NCI-H1092 (cell line): ENCODE measurements at regions not wholly inside any gene's neighbourhood (a gene's known extent, or its start where the extent isn't known, plus 50 kb on each side); places are given as distances from the start of the nearest gene placed in this dataset.

ENCODE experiments used
- DNase-seq: peaks from one replicate; lab custom pipeline; 2025; lab: John Stamatoyannopoulos, UW

DNA sequence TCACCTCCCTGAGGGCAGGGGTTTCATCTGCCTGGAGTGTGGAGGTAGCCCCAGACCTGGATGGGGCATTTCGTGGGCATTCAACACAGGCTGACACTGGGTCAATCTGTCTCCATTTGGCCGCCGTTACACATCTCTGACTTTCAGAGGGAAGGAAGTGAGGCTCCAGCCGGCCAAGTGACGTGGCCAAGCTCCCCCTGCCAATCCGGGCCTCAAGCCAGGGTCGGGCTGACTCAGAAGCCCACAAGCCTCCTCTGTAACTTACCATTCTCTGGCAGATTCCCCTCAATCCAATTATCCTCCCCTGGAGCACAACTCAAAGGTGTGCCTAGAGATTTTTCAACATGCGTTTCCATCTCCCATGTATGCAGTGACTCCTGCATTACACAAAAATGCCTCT, 227.6 kb downstream of the KLF13 start:
- no peak for DNase-seq

DNA sequence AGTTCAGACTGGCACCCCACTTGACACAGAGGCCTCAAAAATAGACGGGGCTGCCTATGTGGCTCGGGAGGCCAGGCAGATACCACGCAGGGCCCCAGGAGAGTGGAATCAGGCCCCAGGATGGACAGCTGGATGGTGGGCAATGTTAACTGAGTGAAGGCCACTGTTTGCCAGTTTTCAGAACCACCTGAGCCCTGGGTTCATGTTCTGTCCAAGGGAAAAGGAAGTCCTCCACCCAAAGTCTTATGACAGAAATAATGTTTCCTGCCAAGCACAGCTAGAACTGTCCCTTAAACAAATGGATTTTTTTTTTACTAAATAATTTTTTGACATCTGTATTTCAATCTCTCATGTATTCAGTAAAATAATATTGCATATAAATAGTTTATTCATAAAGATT, 228.4 kb downstream of the KLF13 start:
- no peak for DNase-seq

DNA sequence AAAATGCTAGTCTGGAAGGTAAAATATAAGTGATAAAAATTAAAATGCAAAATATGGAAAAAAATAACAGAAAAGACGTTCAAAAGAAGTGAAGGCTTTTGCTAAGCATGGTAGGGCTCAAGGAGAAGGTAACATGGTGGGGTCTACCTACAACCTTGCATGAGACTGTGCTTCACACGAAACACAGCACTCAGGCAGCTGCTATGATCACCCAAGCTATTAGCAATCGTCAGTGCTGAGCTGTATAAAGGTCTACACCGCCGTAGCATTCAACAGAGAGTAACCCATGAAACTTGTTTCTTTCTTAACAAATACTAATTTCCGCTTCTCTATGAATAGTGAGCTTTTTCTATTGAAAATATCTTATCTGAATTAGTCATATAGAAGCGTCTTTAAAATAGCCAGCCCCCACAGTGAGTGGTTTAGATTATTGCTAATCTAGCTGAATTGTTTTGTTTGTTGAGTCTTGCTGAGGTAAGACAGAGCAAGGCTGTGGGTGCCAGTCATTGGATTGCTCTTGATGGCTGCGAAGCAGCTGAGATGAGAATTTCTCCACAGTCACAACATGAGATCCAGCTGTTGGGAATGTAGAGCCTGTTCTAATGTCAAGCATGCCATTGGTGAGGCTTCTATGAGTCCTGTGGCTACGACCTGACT, 230.0 kb downstream of the KLF13 start:
- DNase-seq = no peak

DNA sequence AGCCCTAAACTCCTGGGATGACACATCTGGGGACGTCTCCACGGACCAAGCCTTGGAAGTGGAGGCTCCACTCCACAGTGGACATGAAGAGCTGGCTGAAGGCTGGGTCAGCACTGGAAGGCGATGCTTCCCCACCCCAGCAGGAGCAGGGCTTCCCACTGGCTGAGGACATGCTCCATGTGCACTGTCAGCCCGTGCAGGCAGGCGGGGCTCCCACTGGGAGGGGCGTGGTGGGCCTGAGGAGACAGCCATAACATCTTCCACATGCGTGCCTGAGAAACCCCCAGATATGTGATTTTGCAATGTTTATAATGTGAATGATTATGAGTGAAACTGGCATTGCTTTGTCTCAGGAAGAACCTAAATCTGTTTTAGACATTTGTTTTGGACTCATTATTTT, 231.3 kb downstream of the KLF13 start:
- DNase-seq = no peak

DNA sequence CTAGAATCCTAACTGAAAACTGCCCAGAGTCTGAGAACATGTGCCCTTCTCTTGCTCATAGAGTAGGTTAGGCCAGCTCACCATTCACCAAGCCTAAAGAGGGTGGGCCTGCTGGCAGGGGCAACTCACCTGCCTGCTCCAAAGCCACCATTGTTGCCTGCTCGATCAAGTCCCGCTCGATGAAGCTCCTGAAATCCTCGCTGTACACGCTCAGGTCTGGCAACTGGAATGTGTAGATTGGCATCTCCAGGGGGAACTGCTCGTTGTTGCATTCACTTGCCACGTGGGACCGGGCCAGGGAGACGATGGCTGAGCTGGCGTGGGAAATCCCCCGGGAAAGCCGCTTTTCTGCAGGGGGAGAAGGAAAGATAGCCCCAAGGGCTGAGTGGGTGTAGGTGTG, 232.2 kb downstream of the KLF13 start:
- no peak for DNase-seq

DNA sequence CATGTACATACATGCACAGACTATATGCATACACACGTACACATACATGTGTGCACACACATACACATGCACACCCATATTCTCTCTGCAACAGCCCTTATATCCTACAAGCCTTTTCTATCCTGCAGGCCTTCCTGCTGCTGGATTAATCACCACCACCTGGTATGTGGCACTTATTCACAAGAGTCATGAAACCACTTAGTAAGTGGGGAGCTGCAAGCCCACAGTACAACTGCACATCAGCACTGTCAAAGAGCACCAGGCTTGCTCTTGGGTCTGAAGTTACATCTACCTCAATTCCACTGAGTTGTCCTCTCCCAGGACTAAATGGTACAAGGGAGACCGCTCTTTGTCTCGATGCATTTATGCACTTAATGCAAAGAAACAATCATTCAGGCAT, 233.2 kb downstream of the KLF13 start:
- DNase-seq = no peak

DNA sequence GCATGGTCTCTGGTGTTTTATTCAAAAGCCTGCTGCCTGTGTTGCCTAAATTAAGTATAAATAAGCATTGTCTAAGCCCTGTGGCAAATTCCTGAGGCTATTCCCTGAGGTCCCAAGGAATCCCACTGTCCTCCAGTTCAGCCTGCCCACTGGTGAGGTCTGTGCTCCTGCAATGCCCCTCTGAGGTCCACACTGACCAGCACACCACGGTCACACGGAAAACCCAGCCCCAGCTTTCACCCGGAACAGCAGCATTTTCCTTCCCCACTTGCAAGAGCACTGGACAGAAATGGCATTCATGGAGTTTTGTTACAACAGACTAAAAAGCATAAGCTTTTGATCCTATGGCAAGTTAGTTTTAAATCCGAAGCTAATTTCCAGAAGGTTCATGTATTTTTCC, 234.0 kb downstream of the KLF13 start:
- no peak for DNase-seq

DNA sequence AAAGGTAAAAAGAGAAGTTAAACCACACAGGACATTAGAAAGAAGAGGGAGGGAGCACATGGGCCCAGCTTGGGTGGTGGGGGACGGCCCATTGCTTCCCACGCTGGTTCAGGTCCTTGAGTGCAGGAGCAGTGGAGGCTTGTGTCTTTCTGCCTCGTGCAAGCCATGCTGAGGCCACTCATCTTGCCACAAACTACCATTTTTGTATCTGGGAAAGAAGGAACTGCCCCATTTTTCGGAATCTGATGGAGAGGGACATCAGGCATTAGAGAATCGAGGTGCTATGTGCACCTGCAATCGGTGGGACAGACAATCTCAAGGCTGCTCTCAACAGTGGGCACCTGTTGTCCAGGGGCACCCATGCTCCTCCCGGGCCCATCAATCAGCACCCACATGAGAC, 234.5 kb downstream of the KLF13 start:
- DNase-seq = no peak

DNA sequence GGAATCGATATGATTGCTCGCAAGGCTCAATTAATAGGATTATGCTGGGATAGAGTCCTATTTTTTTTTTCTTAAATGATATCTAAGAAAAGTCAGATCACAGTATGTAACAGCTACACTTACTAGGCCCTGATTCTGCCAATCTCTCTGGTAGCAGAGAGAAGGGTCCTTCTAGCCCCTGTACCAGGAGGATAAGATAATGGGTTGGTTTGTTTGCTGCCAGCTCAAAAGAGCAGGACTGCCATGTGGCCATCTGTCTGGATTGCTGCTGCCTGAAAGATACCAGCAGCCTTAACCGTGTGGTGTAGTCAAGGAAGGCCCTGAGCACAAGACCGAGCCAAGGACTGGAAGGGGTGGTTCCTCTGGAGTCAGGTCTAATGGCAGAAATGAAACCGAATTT, 236.4 kb downstream of the KLF13 start:
- DNase-seq = no peak

DNA sequence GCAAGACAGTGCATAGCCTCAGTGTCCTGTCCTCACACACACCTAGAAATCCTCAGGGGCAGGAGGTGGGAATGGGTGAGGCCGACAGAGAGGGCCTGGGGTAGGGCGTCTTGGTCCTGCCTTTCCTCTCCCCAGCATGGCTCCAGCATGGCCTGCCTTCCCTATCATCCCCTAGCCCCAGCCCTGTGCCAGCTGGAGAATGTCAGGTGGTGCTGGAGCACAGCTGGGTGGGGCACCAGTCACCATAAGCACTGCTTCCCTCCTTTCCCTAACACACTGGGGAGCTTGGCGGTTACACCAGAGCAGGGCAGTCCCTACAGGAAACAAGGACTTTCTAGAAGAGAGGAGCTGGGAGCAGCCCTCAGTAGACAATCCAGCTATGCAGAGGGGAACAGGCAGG, 236.8 kb downstream of the KLF13 start:
- no peak for DNase-seq

DNA sequence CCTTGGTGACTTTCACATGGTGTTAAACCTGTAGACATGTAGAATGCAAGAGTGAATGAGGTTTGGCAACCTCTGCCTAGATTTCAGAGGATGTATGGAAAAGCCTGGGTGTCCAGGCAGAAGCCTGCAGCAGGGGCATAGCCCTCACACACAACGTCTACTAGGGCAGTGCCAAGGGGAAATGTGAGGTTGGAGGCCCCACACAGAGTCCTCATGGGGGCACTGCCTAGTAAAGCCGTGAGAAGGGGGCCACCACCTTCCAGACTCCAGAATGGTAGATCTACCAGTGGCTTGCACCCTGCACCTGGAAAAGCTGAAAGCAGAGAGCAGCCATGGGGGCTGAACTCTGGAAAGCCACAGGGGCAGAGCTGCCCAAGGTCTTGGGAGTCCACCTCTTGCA, 241.2 kb downstream of the KLF13 start:
- DNase-seq = no peak

DNA sequence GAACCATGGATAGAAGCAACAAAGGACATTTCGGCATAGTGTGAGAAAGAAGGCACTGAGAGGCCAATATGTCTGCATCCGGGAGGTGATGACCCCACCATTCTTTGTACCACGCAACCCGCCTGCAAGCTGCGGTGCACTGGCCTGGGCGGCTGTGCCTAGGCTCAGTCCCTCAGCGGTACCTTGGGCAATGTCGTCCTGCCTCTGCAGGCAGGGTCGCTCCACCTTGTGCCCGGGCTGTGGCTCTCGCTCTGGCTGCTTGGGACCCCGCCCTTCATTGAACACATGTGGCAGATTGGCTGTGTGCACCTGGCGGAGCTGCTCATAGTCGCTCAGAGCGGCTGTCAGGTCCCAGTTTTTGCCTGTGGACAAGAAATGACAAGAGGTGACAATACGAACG, 243.2 kb downstream of the KLF13 start:
- no peak for DNase-seq

DNA sequence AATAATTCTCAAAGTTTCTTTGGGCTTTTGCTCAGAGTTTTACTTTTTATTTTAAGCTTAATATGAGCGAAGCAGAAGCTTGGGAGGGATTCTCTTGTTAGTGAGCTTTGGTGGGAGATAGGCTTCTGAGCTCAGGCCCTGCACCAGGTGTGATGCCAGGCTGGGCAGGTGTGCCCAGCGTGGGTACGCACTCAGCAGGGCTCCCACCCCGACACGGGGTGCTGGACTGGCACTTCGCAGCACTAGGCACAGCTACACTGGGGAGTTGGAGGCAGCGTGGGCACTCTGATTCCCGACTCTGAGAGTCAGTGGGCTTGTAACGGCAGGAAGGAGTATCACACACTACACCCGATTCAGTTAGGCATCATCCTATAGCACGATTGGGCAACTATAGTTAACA, 244.0 kb downstream of the KLF13 start:
- DNase-seq = no peak

DNA sequence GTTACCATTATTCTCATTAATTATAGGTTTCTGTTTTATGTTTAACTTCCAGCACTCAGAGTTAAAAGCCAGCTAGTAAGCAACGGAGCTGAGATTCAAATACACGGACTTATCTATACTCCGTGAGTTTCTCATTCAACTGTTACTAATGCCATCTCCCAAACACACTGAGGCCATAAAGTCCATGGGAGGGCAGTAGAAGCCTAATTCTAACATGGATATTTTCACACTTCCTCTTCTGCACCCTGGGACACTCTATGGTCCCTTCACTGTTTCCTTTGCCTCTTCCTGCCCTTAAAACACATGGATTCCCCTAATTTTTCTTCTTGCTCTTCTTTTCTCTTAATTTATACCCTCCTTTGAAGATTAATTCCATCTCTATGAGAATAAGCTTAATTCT, 245.0 kb downstream of the KLF13 start:
- DNase-seq = no peak

DNA sequence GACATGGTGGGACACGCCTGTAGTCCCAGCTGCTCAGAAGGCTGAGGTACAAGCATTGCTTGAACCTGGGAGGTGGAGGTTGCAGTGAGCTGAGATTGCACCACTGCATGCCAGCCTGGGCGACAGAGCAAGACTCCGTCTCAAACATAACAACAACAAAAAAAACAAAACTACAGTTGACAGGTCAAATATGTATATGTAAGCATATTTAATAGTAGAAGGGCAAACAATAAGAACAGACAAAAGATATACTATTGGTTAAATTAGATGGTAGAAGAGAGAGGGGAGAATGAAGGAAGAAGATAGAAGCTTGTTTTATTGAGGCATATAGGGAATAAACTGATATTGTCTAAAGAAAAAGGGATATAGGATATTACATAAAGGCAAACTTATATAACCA, 247.1 kb downstream of the KLF13 start:
- no peak for DNase-seq

DNA sequence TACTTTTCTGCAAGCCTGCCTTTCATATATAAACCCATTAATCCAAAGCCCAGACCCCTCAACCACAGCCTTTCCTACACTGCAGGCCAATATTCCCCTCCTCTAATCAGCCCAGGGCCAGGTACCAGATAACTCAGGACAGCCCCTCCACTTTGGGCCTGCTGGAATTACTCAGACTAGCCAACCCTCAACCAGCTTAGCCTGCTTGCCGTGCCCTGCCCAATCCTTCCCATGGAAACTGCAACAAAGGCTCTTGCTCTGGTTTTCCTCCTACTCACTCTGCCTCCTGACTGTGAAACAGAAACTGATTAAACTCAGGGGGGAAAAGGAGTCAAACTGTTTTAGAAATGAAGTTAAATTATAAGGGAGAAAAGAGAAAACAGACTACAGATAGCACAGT, 248.1 kb downstream of the KLF13 start:
- DNase-seq = no peak

DNA sequence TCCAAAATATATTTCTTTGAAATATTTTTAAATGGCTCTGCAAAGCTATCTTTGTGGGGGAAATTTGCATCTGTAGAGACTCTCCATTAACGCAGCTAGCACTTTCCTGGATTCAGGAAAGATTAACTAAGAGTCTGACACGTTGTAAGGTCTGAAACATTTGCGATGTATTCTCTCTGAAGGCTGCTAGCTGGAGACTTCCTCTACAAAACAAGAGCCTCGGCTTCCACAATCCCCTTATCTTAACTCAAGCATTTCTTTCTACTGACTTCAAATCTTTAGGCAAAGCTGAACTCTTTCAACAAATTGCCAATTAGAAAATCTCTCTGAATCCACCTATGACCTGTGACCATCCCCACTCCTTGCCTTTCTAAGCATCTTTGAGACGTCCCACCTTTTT, 250.5 kb downstream of the KLF13 start:
- DNase-seq = no peak

DNA sequence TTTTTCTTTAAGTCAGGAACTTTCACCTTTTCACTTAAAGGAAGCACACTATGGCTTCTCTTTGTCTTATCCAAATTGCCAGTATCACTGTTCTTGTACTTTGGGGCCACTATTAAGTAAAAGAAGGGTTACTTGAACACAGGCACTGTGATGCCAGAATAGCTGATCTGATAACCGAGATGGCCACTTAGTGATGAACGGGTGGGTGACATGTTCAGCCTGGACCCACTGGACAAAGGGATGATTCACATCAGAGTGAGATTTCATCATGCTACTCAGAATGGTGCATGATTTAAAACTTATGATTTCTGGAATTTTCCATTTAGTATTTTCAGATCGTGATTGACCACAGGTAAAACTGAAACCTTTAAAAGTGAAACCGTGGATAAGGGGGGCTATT, 252.6 kb downstream of the KLF13 start:
- DNase-seq = no peak

DNA sequence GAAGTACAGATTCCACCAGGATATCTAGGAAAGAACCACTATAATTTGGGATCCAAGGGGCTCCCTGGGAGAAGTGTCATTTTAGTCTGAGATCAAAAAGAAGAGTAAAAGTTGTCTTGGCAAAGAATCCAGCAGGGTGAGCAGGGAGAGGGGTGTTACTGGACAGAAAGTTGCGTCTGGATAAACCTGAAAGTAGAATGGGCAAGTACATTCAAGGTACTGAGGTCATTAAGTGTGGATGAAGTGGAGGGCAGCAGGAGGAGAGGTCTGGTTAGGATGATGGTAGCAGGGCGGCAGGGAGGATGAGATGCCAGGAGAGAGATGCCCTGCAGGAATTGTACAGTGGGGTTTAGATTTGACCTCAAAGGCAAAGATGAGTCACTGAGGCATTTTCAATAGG, 253.3 kb downstream of the KLF13 start:
- no peak for DNase-seq

DNA sequence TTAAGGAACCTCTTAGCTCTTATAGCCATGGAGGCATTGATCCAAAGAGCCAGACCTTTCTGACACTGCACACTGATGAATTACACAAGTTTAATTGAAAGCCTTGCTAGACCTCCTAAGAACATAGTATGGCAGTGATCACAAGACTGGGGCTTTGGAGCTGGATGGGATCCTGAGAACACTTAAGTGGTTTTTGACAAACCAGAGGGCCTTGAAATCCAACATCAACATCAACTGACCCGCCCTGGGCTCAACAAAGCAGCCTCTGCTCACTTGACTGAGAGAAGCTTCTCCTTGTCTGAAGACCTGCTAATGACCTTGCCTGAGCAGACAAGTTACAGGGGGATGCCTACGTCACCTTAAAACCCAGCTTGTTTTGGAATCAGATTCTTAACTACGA, 257.6 kb downstream of the KLF13 start:
- DNase-seq = no peak

DNA sequence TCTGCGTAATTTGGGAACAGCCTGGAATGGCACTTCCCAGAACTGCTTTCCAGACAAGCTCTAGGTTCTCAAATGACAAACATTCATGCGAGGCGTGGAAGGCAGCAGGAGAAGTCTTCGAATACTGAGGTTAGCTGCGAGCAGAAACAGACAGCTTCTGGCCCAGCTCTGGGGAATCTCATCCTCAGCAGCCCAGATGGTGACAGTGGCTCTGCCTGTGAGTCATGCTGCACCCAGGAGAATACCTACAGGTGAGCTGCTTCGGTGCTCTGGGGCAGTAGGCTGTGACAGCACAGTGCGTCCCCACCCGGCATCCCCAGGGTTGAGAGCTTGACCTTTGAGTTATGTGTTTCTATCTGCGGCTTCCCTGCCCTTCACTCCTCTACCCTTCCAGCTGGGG, 258.6 kb downstream of the KLF13 start:
- no peak for DNase-seq

DNA sequence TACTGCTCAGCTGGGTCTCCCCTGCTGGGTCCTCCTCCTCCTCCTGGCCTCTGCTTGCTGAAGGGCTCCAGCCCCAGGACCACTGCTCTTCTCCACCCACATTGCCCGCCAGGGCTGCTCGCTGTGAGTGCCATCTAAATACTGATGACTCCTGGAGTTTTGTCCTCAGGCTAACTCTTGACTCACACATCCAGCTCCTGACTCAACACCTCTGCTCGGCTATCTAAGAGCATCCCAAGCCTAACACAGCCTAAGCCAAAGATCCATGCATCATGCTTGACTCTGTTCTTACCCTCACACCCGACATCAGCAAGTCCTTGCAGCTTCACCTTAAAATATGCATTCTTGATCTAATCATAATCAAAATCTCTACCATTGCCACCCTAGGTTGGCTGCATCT, 260.2 kb downstream of the KLF13 start:
- no peak for DNase-seq

DNA sequence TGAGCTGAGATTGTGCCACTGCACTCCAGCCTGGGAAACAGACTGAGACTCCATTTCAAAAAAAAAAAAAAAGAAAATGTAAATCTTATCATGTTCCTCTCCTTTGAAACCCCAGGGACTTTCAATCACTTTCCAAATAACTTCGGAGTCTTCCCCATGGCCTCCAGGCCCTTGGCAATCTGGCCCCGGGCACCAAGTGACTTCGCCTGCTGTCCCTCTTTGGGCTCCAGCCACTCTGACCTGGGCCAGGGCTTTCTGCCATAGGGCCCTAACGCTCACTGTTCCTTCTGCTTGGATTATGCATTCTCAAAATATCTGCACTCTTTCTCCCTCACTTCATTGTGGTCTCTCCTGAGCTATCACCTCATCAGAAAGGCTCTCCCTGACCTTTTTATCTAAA, 260.9 kb downstream of the KLF13 start:
- DNase-seq = no peak

DNA sequence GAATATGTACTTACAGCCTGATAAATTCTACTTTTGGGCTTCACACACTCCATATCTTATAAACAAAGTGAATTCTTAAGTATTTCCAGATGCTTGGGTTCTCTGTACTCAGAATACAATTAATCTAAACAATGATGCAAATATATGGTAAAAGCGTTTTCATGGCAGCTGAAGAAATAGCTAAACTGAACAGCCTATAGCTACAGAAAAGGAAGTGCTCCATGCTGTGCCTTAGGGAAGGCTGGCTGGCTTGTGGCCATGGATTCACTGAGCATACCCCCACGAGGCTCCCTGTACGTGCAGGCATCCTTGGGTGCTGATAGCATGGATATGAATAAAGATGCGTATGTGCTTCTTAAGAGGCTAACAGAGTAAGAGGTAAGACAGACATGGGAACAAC, 264.0 kb downstream of the KLF13 start:
- no peak for DNase-seq

DNA sequence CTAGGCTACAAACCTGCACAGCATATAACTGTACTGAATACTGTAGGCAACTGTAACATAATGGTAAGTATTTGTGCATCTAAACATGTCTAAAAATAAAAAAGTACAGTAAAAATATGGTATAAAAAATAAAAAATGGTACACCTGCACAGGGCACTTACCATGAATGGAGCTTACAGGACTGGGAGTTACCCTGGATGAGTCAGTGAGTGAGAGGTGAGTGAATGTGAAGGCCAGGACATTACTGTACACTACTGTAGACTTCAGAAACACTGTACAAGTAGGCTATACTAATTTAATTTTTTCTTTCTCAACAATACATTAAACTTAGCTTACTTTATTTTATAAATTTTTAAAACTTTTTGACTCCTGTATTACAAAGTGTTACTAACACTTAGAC, 265.3 kb downstream of the KLF13 start:
- no peak for DNase-seq
